C4-2B (cell line): ENCODE measurements at regions not wholly inside any gene's neighbourhood (a gene's known extent, or its start where the extent isn't known, plus 50 kb on each side); places are given as distances from the start of the nearest gene placed in this dataset.

Source experiments
- H3K27ac ChIP-seq: fragments of 450-650 bp; 2 replicates; pipeline ENCODE4 v1.5.1; 2017
- ZFX ChIP-seq: fragments of 450-650 bp; IDR thresholded peaks from 2 replicates; pipeline ENCODE4 v1.6.1; 2017
- TF ChIP-seq, protein P1 (sequence below): fragments of 450-650 bp; conservative IDR thresholded peaks from 2 replicates; pipeline ENCODE4 v1.5.1; 2017; ENCODE audit warnings: mild to moderate bottlenecking

DNA sequence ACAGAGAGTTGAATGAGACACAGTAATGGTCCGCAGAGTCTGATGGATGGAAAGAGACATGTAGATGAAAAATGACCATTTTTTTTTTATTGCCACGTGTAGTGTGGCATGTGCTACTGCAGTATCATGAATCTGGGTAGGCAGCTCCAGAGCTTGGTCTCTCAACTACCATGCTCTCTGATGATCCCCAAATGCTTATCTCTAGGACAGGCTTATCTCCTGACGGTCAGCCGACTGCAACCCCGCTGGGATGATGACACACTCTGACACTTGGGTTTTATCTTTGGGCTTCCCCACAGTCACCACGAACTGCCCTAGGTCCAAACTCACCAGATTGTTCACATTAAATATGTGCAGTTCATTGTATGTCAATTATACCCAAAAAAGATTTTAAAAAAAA is 239.7 kb downstream of the QDPR start:
- H3K27ac ChIP-seq, result no peak overlapping the region
- TF ChIP-seq, protein P1, sequence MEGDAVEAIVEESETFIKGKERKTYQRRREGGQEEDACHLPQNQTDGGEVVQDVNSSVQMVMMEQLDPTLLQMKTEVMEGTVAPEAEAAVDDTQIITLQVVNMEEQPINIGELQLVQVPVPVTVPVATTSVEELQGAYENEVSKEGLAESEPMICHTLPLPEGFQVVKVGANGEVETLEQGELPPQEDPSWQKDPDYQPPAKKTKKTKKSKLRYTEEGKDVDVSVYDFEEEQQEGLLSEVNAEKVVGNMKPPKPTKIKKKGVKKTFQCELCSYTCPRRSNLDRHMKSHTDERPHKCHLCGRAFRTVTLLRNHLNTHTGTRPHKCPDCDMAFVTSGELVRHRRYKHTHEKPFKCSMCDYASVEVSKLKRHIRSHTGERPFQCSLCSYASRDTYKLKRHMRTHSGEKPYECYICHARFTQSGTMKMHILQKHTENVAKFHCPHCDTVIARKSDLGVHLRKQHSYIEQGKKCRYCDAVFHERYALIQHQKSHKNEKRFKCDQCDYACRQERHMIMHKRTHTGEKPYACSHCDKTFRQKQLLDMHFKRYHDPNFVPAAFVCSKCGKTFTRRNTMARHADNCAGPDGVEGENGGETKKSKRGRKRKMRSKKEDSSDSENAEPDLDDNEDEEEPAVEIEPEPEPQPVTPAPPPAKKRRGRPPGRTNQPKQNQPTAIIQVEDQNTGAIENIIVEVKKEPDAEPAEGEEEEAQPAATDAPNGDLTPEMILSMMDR, result no peak
- TF ChIP-seq ZFX, result no peak

DNA sequence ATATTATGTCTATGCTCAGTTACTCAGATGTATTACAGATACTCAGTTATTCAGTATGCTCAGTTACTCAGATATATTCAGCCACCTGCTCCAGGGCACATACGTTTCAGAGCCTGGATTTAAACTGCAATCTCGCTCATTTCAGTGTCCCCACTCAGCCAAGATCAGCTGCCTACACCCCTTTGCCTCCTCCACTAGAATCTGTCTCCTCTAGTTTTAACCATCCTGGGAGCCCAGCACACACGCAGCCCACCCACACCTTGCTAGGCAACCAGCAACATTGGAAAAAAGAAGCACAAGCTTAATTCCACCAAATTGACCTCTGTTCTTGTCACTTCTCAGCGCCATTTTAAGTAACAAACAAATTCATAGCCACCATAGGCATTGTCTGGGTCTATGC is 246.2 kb downstream of the QDPR start:
- TF ChIP-seq, protein P1, result no peak
- TF ChIP-seq ZFX, result no peak
- H3K27ac ChIP-seq, result no peak overlapping the region

DNA sequence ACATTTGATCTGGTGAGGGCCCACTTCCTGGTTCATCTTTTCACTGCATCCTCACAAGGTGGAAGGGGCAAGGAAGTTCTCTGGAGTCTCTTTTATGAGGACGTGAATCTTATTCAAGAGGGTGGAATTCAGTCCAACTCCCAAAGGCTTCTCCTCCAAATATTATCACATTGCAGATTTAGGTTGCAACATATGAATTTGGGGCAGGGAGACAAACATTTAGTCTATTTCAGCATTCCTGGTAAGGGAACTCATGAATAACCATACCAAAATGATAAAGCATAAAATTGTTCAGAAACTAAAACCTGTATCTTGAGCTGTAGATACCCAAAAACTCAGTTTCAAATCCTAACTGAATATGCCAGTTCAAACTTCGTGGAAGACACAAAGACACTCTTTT is 246.8 kb downstream of the QDPR start:
- H3K27ac ChIP-seq, result no peak overlapping the region
- TF ChIP-seq ZFX, result no peak
- TF ChIP-seq, protein P1, result no peak

DNA sequence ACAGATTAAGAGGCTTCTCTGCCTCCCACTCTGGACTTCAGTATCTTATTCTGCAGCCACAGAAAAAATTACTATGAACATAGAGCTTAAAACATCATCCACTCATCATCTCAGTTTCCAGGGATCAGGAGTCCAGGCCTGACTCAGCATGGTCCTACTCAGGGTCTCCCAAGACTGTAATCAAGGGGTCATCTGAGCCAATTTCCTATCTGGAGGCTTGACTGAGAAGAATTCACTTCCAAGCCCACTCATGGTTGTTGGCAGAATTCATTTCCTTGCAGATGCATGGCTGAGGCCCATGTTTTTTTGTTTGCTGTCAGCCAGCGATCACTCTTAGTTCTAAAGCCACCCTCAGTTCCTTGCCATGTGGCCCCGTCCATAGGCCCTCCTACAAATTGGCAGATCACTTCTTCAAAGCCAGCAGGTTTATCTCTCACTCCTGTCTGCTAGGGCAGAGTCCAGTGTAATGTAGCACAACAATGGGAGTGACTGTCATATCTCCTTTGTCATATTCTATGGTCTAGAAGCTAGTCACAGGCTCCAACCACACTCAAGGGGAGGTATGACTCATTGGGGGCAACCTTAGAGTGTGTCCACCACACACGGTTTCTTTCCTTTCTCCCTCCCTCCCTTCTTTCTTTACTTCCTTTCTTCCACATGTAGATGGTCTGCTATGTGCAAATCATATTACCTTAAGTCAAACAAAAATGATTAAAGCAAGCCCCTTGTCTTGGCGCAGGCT is 251.6 kb downstream of the QDPR start:
- no peak for TF ChIP-seq ZFX
- TF ChIP-seq, protein P1, result no peak
- H3K27ac ChIP-seq, result no peak overlapping the region

DNA sequence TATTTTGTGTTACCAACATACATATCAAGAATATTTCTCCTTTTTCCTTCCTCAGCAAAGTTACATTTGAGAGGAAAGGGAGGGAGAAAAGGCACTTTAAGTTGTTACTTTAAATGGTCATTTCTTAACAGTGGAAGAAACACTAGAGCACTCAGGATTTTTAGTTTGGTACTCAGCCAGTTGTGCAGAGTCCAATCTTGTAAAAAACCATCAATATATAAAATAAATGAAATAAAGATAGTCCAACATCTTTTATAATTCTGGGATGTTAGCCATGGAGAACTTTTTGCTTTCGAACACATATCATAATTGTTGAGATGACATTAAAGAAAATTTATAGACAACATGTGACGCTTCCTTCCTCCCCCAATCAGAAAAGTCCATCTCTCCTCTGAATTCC is 253.8 kb downstream of the QDPR start:
- no peak overlapping the region for H3K27ac ChIP-seq
- TF ChIP-seq, protein P1, result no peak
- TF ChIP-seq ZFX, result no peak

DNA sequence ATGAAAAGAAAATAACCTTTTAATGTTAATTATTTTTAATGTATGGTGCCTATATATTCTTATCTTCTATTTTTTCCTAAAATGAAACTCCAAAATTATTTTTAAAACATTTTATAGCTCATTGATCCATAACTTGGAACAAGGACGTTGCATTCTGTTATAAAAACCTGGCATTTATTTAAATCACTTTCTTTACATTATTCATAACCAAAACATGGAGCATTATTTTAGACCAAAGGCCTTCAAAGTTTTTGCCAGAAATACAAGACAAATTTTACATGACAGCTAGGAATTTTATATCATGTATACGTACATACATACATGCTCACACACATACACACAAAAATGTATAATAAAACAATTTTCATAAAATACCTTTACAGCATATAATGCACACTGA is 259.8 kb downstream of the QDPR start:
- no peak for TF ChIP-seq ZFX
- TF ChIP-seq, protein P1, result no peak
- H3K27ac ChIP-seq, result no peak overlapping the region

DNA sequence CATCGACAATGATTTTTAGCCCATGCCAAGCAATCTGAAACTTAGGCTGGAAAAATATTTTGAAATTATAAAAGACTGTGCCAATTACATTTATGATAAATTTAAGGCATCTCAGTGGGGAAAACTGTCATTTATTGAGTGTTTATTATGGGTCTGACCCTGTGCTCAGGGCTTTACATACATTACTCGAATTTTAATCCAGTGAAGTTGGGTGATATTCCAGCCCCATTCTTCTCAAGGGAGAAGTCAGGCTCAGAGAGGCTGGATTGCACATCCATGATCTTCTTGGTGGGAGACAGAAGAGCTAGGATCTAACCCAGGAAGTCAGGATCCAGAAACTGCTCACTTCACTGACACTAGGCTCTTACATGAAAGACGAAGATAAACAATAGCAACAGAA is 260.8 kb downstream of the QDPR start:
- no peak overlapping the region for H3K27ac ChIP-seq
- no peak for TF ChIP-seq ZFX
- TF ChIP-seq, protein P1, result no peak
